ENCODE measurements at regions not wholly inside any gene's neighbourhood (a gene's known extent, or its start where the extent isn't known, plus 50 kb on each side); places are given as distances from the start of the nearest gene placed in this dataset.

GRCh38 chr2:160730296-160730995 is 236.8 kb upstream of the RBMS1 start:
- no peak for TF ChIP-seq CTCF (conservative IDR thresholded peaks at IDR 0.05; ENCODE audit: low read depth in 2 of 2)
- no peak for TF ChIP-seq REST (IDR thresholded peaks at IDR 0.05; ENCODE audit: unreplicated experiment)
- TF ChIP-seq EZH2 (IDR thresholded peaks at IDR 0.05; ENCODE audit: low read depth, unreplicated experiment): no peak
- no peak for TF ChIP-seq CREB1 (CRISPR knock-in tag; IDR thresholded peaks at IDR 0.05; ENCODE audit: low read depth)
- TF ChIP-seq POLR2AphosphoS5 (IDR thresholded peaks at IDR 0.05; ENCODE audit: low read depth): no peak
- no peak for TF ChIP-seq NANOG (IDR thresholded peaks at IDR 0.05; ENCODE audit: borderline replicate concordance)
